ENCODE measurements at regions not wholly inside any gene's neighbourhood (a gene's known extent, or its start where the extent isn't known, plus 50 kb on each side); places are given as distances from the start of the nearest gene placed in this dataset.

DNA sequence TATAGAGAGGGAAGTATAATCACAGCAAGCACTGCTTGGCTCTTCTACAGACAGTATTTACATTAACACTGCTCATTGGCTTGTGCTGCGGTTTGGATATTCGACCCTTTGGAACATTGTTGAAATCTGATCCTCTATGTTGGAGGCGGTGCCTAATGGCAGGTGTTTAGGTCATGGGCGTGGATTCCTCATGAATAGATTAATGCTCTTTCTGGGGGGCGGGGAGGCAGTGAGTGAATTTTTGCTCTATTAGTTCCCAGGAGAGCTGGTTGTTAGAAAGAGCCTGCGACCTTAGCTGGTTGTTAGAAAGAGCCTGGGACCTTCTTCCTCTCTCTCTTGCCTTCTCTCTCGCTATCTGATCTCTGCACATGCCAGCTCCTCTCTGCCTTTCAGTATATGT is 77.3 kb upstream of the SVIL start:
- Histone ChIP-seq H3K36me3 (ENCODE audit: control insufficient read depth in 4 of 4, insufficient read depth in 3 of 4, low read depth in 1 of 4, low read length in 3 of 4) (no peaks in the 10 kb centered on the region), H3K9me3 (ENCODE audit: control insufficient read depth in 4 of 4, low read length in 3 of 4) (no peaks in the 10 kb centered on the region), H3K27me3 (ENCODE audit: control insufficient read depth in 4 of 4, insufficient read depth in 4 of 4, low read length in 3 of 4) (no peaks in the 10 kb centered on the region), H3K4me3 (ENCODE audit: low read depth in 1 of 3, low read length in 3 of 3) (no peak overlapping the region), H3K9ac (ENCODE audit: low read depth in 1 of 2, low read length in 2 of 2) (no peak overlapping the region), H3K27ac (ENCODE audit: low read depth in 1 of 2, low read length in 2 of 2) (no peak overlapping the region), H3K4me1 (ENCODE audit: control insufficient read depth in 4 of 4, insufficient read depth in 4 of 4, low read length in 3 of 4) (no peaks in the 10 kb centered on the region)
- WGBS: 81% methylated on average over 7 of the region's 7 CpGs
- no peak for DNase-seq (ENCODE audit: low spot score)
- no peak for TF ChIP-seq EGR1 (IDR thresholded peaks at IDR 0.05; ENCODE audit: low read depth in 2 of 2)
- no peak for TF ChIP-seq FOXA1 (IDR thresholded peaks at IDR 0.05)
- no peak for TF ChIP-seq TAF1 (conservative IDR thresholded peaks at IDR 0.05)
- TF ChIP-seq SP1 (IDR thresholded peaks at IDR 0.05): no peak
- TF ChIP-seq, protein P1, sequence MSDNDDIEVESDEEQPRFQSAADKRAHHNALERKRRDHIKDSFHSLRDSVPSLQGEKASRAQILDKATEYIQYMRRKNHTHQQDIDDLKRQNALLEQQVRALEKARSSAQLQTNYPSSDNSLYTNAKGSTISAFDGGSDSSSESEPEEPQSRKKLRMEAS (IDR thresholded peaks at IDR 0.05): no peak
- no peak for TF ChIP-seq JUND (IDR thresholded peaks at IDR 0.05)
- TF ChIP-seq, protein P2, sequence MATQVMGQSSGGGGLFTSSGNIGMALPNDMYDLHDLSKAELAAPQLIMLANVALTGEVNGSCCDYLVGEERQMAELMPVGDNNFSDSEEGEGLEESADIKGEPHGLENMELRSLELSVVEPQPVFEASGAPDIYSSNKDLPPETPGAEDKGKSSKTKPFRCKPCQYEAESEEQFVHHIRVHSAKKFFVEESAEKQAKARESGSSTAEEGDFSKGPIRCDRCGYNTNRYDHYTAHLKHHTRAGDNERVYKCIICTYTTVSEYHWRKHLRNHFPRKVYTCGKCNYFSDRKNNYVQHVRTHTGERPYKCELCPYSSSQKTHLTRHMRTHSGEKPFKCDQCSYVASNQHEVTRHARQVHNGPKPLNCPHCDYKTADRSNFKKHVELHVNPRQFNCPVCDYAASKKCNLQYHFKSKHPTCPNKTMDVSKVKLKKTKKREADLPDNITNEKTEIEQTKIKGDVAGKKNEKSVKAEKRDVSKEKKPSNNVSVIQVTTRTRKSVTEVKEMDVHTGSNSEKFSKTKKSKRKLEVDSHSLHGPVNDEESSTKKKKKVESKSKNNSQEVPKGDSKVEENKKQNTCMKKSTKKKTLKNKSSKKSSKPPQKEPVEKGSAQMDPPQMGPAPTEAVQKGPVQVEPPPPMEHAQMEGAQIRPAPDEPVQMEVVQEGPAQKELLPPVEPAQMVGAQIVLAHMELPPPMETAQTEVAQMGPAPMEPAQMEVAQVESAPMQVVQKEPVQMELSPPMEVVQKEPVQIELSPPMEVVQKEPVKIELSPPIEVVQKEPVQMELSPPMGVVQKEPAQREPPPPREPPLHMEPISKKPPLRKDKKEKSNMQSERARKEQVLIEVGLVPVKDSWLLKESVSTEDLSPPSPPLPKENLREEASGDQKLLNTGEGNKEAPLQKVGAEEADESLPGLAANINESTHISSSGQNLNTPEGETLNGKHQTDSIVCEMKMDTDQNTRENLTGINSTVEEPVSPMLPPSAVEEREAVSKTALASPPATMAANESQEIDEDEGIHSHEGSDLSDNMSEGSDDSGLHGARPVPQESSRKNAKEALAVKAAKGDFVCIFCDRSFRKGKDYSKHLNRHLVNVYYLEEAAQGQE (IDR thresholded peaks at IDR 0.05): no peak
- no peak for TF ChIP-seq RXRA (IDR thresholded peaks at IDR 0.05)
- TF ChIP-seq, protein P3, sequence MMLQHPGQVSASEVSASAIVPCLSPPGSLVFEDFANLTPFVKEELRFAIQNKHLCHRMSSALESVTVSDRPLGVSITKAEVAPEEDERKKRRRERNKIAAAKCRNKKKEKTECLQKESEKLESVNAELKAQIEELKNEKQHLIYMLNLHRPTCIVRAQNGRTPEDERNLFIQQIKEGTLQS (IDR thresholded peaks at IDR 0.05): no peak
- no peak for TF ChIP-seq GABPA (IDR thresholded peaks at IDR 0.05 in 1 of 2, conservative IDR thresholded peaks at IDR 0.05 in 1 of 2)
- TF ChIP-seq, protein P4, sequence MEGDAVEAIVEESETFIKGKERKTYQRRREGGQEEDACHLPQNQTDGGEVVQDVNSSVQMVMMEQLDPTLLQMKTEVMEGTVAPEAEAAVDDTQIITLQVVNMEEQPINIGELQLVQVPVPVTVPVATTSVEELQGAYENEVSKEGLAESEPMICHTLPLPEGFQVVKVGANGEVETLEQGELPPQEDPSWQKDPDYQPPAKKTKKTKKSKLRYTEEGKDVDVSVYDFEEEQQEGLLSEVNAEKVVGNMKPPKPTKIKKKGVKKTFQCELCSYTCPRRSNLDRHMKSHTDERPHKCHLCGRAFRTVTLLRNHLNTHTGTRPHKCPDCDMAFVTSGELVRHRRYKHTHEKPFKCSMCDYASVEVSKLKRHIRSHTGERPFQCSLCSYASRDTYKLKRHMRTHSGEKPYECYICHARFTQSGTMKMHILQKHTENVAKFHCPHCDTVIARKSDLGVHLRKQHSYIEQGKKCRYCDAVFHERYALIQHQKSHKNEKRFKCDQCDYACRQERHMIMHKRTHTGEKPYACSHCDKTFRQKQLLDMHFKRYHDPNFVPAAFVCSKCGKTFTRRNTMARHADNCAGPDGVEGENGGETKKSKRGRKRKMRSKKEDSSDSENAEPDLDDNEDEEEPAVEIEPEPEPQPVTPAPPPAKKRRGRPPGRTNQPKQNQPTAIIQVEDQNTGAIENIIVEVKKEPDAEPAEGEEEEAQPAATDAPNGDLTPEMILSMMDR (IDR thresholded peaks at IDR 0.05; ENCODE audit: low read depth, low read length, missing input control): no peak

DNA sequence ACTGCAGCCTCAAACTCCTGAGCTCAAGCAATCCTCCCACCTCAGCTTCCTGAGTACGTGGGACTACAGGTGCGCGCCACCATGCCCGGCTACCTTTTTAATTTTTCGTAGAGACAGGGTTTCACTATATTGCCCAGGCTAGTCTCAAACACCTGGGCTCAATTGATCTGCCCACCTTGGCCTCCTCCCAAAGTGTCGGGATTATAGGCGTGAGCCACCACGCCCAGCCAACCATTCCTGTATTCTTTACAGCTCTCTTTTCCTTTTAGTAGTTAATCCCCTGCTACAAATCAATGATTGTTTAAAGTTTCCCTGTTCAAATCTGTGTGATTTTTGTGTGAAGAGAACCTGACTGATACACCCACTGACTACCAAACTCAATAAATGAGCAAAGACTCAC is 75.4 kb upstream of the SVIL start:
- Histone ChIP-seq H3K27me3 (ENCODE audit: control insufficient read depth in 4 of 4, insufficient read depth in 4 of 4, low read length in 3 of 4) (no peaks in the 10 kb centered on the region), H3K9ac (ENCODE audit: low read depth in 1 of 2, low read length in 2 of 2) (no peak overlapping the region), H3K36me3 (ENCODE audit: control insufficient read depth in 4 of 4, insufficient read depth in 3 of 4, low read depth in 1 of 4, low read length in 3 of 4) (no peaks in the 10 kb centered on the region), H3K9me3 (ENCODE audit: control insufficient read depth in 4 of 4, low read length in 3 of 4) (no peaks in the 10 kb centered on the region), H3K27ac (ENCODE audit: low read depth in 1 of 2, low read length in 2 of 2) (no peak overlapping the region), H3K4me3 (ENCODE audit: low read depth in 1 of 3, low read length in 3 of 3) (no peak overlapping the region), H3K4me1 (ENCODE audit: control insufficient read depth in 4 of 4, insufficient read depth in 4 of 4, low read length in 3 of 4) (no peaks in the 10 kb centered on the region)
- 85% methylated on average over 8 of the region's 8 CpGs for WGBS
- TF ChIP-seq, protein P3 (IDR thresholded peaks at IDR 0.05): no peak
- TF ChIP-seq EGR1 (IDR thresholded peaks at IDR 0.05; ENCODE audit: low read depth in 2 of 2) (no peak), GABPA (IDR thresholded peaks at IDR 0.05 in 1 of 2, conservative IDR thresholded peaks at IDR 0.05 in 1 of 2) (no peak), TAF1 (conservative IDR thresholded peaks at IDR 0.05) (no peak), JUND (IDR thresholded peaks at IDR 0.05) (no peak), YY1 (IDR thresholded peaks at IDR 0.05) (no peak), FOXA2 (IDR thresholded peaks at IDR 0.05) (no peak), HNF4G (IDR thresholded peaks at IDR 0.05) (no peak)
- TF ChIP-seq, protein P1 (IDR thresholded peaks at IDR 0.05): no peak
- DNase-seq (ENCODE audit: low spot score): no peak
